Activated CD4-positive, alpha-beta T cell treated with anti-CD3 and anti-CD28 coated beads, Interleukin-10, Interleukin-2, amounts not matched to agents 100 ng/mL and 50 ng/mL, durations not matched to agents 16 hours and 8 hours (primary cell): ENCODE measurements at regions not wholly inside any gene's neighbourhood (a gene's known extent, or its start where the extent isn't known, plus 50 kb on each side); places are given as distances from the start of the nearest gene placed in this dataset.

Experiments
- DNase-seq: peaks from one replicate; pipeline ENCODE4 v3.0.0-alpha.2; 2020

- DNase-seq: no peak
These were observed 51.0 kb upstream of the STT3B start for GRCh38 chr3:31481697-31482096.

GRCh38 chr3:31482493-31483200, 50.1 kb upstream of the STT3B start:
- DNase-seq: no peak
